Endothelial cell of umbilical vein (primary cell): ENCODE measurements at regions not wholly inside any gene's neighbourhood (a gene's known extent, or its start where the extent isn't known, plus 50 kb on each side); places are given as distances from the start of the nearest gene placed in this dataset.

ENCODE experiments used
- BruUV-seq: library from RNA; stranded (reverse); fragments of 400-500 nt; replicated peaks from 2 replicates; lab custom pipeline; 2021; lab: Mats Ljungman, UMichigan
- CTCF ChIA-PET: fragments of 300-600, 350-600 bp; sonication (Branson Sonifier 250); formaldehyde crosslinking; loops from one replicate; lab custom pipeline; 2021; ENCODE audit warnings: antibody characterized with exemption, inconsistent platforms; lab: Charles Lee
- POLR2A ChIA-PET: fragments of 300-600, 350-600 bp; sonication (Branson Sonifier 250); formaldehyde crosslinking; loops from one replicate; lab custom pipeline; 2021; ENCODE audit warnings: antibody characterized with exemption, inconsistent platforms; lab: Charles Lee
- DNase-seq: peaks from one replicate; pipeline ENCODE4 v3.0.0-alpha.2; 2011; ENCODE audit warnings: low read depth, low spot score
- FAIRE-seq: peaks from 2 replicates; lab custom pipeline; 2011; peaks lifted over from hg19 to GRCh38; lab: Jason Lieb, UNC
- H2AFZ ChIP-seq: 2 replicates; pipeline ENCODE4 v1.6.0; 2012; ENCODE audit warnings: low read depth, low read length, control low read depth, inconsistent platforms
- H3K27ac ChIP-seq: 2 replicates; pipeline ENCODE4 v1.5.1; 2011; ENCODE audit warnings: low read depth, mild to moderate bottlenecking, control low read depth, low read length, moderate library complexity; ENCODE audit not compliant: insufficient read depth
- H3K27me3 ChIP-seq, 2 experiments: 2 replicates each; pipeline versions ENCODE4 v1.6.0 to v1.6.1; 2011; ENCODE audit warnings: low read length in 2 of 2, mixed read lengths in 1 of 2; ENCODE audit not compliant: control insufficient read depth in 2 of 2, insufficient read depth in 2 of 2
- H3K36me3 ChIP-seq, 2 experiments: 2 replicates in 1 of 2; 3 replicates in 1 of 2; pipeline ENCODE4 v1.5.1; 2011; ENCODE audit warnings: low read length in 2 of 2, mild to moderate bottlenecking in 1 of 2, moderate library complexity in 1 of 2; ENCODE audit not compliant: control insufficient read depth in 2 of 2, insufficient read depth in 2 of 2; ENCODE audit errors: extremely low read depth in 1 of 2
- H3K4me1 ChIP-seq: 3 replicates; pipeline ENCODE4 v1.5.1; 2011; ENCODE audit warnings: mild to moderate bottlenecking, low read length; ENCODE audit not compliant: control insufficient read depth, insufficient read depth; ENCODE audit errors: extremely low read depth
- H3K4me2 ChIP-seq: 2 replicates; pipeline ENCODE4 v1.6.1; 2011; ENCODE audit warnings: low read length, control low read depth, mixed read lengths; ENCODE audit not compliant: insufficient read depth
- H3K4me3 ChIP-seq, 3 experiments: fragments of 200-600 bp in 1 of 3; sonication (generic), shearing (Covaris generic) in 1 of 3; replicated peaks in 1 of 3; 2 replicates each; pipeline ENCODE4 v1.5.1; 2011 to 2016; ENCODE audit warnings: control low read depth in 3 of 3, low read length in 3 of 3, mild to moderate bottlenecking in 2 of 3, inconsistent platforms in 1 of 3, low read depth in 1 of 3, moderate library complexity in 1 of 3; ENCODE audit not compliant: insufficient read depth in 1 of 3
- H3K79me2 ChIP-seq: 2 replicates; pipeline ENCODE4 v1.6.0; 2012; ENCODE audit warnings: low read length, inconsistent platforms; ENCODE audit not compliant: control insufficient read depth, insufficient read depth
- H3K9ac ChIP-seq: replicated peaks from 2 replicates; pipeline ENCODE3; 2011; ENCODE audit warnings: low read length, control low read depth; ENCODE audit not compliant: insufficient read depth; ENCODE audit errors: extremely low read depth
- H3K9me1 ChIP-seq: replicated peaks from 3 replicates; pipeline ENCODE4 v1.6.0; 2011; ENCODE audit warnings: mild to moderate bottlenecking, low read length; ENCODE audit not compliant: control insufficient read depth, insufficient read depth; ENCODE audit errors: extremely low read depth
- H3K9me3 ChIP-seq: replicated peaks from 2 replicates; pipeline ENCODE4 v1.5.1; 2012; ENCODE audit warnings: low read length, inconsistent platforms; ENCODE audit not compliant: control insufficient read depth, insufficient read depth
- H4K20me1 ChIP-seq: replicated peaks from 2 replicates; pipeline ENCODE3; 2011; ENCODE audit warnings: mild to moderate bottlenecking, low read length; ENCODE audit not compliant: control insufficient read depth, insufficient read depth; ENCODE audit errors: extremely low read depth
- EZH2 ChIP-seq: IDR thresholded peaks from 2 replicates; pipeline ENCODE4 v1.6.1; 2012; ENCODE audit warnings: borderline replicate concordance, low read depth, mild to moderate bottlenecking, moderate library complexity, low read length, inconsistent platforms; ENCODE audit not compliant: severe bottlenecking
- FOS ChIP-seq: IDR thresholded peaks from 2 replicates; pipeline ENCODE4 v1.6.1; 2011; ENCODE audit warnings: mild to moderate bottlenecking, low read length, moderate library complexity, borderline replicate concordance; ENCODE audit not compliant: insufficient read depth
- GATA2 ChIP-seq: IDR thresholded peaks from 2 replicates; pipeline ENCODE4 v1.7.0; 2011; ENCODE audit warnings: low read depth, mild to moderate bottlenecking, moderate library complexity, mixed read lengths, low read length; ENCODE audit not compliant: insufficient read length, insufficient read depth
- JUN ChIP-seq: IDR thresholded peaks from 2 replicates; pipeline ENCODE4 v1.6.1; 2011; ENCODE audit warnings: borderline replicate concordance, low read depth; ENCODE audit not compliant: insufficient read length, insufficient read depth
- MAX ChIP-seq: IDR thresholded peaks from 2 replicates; pipeline ENCODE4 v1.6.1; 2011; ENCODE audit not compliant: insufficient read depth, insufficient read length
- MYC ChIP-seq: IDR thresholded peaks from one replicate; pipeline ENCODE4 v1.6.1; 2011; ENCODE audit warnings: mild to moderate bottlenecking, low read depth, low read length
- POLR2A ChIP-seq: IDR thresholded peaks from 2 replicates; pipeline ENCODE4 v1.6.1; 2012; ENCODE audit warnings: low read depth, mild to moderate bottlenecking, control low read depth, low read length
- POLR2AphosphoS5 ChIP-seq: IDR thresholded peaks from 2 replicates; pipeline ENCODE4 v1.6.1; 2012; ENCODE audit warnings: low read depth, mild to moderate bottlenecking, control low read depth, low read length, moderate library complexity; ENCODE audit not compliant: insufficient read depth
- dilution Hi-C: fragments of 300-500 bp; cut with MboI; formaldehyde crosslinking; loops from one replicate; pipeline ENCODE4 v1.15.0; 2019; ENCODE audit warnings: low sequenced_read_pairs; ENCODE audit not compliant: extremely low pct_ligation_motif_present
- intact Hi-C: fragments of 100-400 bp; cut with micrococcal nuclease; formaldehyde crosslinking; loops from one replicate; pipeline ENCODE4 v1.10.0; 2022
- TF ChIP-seq, protein P1 (sequence below), 2 donors: IDR thresholded peaks; 1 replicate in 1 of 2; 2 replicates in 1 of 2; pipeline ENCODE4 v1.5.1; 2011; ENCODE audit warnings: low read length in 2 of 2, mild to moderate bottlenecking in 2 of 2, moderate library complexity in 2 of 2, control low read depth in 1 of 2, inconsistent platforms in 1 of 2, low read depth in 1 of 2; ENCODE audit not compliant: insufficient read depth in 1 of 2; ENCODE audit errors: extremely low read depth in 1 of 2

- Histone ChIP-seq H3K9me1 (no peaks in the 10 kb centered on the region), H3K27me3 (no peaks in the 10 kb centered on the region), H3K36me3 (no peaks in the 10 kb centered on the region), H4K20me1 (no peaks in the 10 kb centered on the region), H3K4me2 (no peak overlapping the region), H3K4me1 (no peaks in the 10 kb centered on the region), H3K27ac (no peak overlapping the region), H2AFZ (no peak overlapping the region), H3K79me2 (no peaks in the 10 kb centered on the region), H3K4me3 (no peak overlapping the region), H3K9me3 (no peaks in the 10 kb centered on the region), H3K9ac (no peak overlapping the region)
- dilution Hi-C loops (no loop called here), intact Hi-C loops (no loop called here)
- DNase-seq: peak; percentile 43
- TF ChIP-seq EZH2 (no peak), MAX (no peak), POLR2AphosphoS5 (no peak), MYC (no peak), POLR2A (no peak), GATA2 (no peak), JUN (no peak), FOS (no peak)
- TF ChIP-seq, protein P1, sequence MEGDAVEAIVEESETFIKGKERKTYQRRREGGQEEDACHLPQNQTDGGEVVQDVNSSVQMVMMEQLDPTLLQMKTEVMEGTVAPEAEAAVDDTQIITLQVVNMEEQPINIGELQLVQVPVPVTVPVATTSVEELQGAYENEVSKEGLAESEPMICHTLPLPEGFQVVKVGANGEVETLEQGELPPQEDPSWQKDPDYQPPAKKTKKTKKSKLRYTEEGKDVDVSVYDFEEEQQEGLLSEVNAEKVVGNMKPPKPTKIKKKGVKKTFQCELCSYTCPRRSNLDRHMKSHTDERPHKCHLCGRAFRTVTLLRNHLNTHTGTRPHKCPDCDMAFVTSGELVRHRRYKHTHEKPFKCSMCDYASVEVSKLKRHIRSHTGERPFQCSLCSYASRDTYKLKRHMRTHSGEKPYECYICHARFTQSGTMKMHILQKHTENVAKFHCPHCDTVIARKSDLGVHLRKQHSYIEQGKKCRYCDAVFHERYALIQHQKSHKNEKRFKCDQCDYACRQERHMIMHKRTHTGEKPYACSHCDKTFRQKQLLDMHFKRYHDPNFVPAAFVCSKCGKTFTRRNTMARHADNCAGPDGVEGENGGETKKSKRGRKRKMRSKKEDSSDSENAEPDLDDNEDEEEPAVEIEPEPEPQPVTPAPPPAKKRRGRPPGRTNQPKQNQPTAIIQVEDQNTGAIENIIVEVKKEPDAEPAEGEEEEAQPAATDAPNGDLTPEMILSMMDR (IDR thresholded peaks at IDR 0.05; ENCODE audit: extremely low read depth in 1 of 2, insufficient read depth in 1 of 2, low read depth in 1 of 2, low read length in 2 of 2): no peak
- BruUV-seq: no TSS peak
- FAIRE-seq: no peak
- ChIA-PET CTCF (no interaction called here), POLR2A (no interaction called here)
Measured at GRCh38 chr11:104830080-104830479, 68.2 kb downstream of the CASP12 start.
